ENCODE measurements at regions not wholly inside any gene's neighbourhood (a gene's known extent, or its start where the extent isn't known, plus 50 kb on each side); places are given as distances from the start of the nearest gene placed in this dataset.

GRCh38 chr15:98025237-98025636 lies 64.7 kb downstream of the ARRDC4 start:
- DNase-seq (no peak), ATAC-seq (peak; percentile 51)
- no peaks in the 10 kb centered on the region for H3K27me3 ChIP-seq
- no peaks in the 10 kb centered on the region for H3K36me3 ChIP-seq
- intact Hi-C loops (cut with DNase I): no loop called here
- H3K4me1 ChIP-seq: no peaks in the 10 kb centered on the region
- H3K27ac ChIP-seq: no peak overlapping the region
- no peaks in the 10 kb centered on the region for H3K9me3 ChIP-seq
- no peak overlapping the region for H3K4me3 ChIP-seq
- TF ChIP-seq, protein P1, sequence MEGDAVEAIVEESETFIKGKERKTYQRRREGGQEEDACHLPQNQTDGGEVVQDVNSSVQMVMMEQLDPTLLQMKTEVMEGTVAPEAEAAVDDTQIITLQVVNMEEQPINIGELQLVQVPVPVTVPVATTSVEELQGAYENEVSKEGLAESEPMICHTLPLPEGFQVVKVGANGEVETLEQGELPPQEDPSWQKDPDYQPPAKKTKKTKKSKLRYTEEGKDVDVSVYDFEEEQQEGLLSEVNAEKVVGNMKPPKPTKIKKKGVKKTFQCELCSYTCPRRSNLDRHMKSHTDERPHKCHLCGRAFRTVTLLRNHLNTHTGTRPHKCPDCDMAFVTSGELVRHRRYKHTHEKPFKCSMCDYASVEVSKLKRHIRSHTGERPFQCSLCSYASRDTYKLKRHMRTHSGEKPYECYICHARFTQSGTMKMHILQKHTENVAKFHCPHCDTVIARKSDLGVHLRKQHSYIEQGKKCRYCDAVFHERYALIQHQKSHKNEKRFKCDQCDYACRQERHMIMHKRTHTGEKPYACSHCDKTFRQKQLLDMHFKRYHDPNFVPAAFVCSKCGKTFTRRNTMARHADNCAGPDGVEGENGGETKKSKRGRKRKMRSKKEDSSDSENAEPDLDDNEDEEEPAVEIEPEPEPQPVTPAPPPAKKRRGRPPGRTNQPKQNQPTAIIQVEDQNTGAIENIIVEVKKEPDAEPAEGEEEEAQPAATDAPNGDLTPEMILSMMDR (IDR thresholded peaks at IDR 0.05): no peak

- intact Hi-C loops (cut with DNase I): no loop called here
- DNase-seq: no peak
These were observed 74.2 kb downstream of the ARRDC4 start for GRCh38 chr15:98034731-98035130.

GRCh38 chr15:98035134-98035533 lies 74.6 kb downstream of the ARRDC4 start:
- Histone ChIP-seq H3K36me3 (no peaks in the 10 kb centered on the region), H3K4me1 (no peaks in the 10 kb centered on the region), H3K27me3 (no peaks in the 10 kb centered on the region), H3K27ac (no peak overlapping the region), H3K9me3 (no peaks in the 10 kb centered on the region), H3K4me3 (no peak overlapping the region)
- DNase-seq (no peak), ATAC-seq (no peak)
- TF ChIP-seq, protein P1 (IDR thresholded peaks at IDR 0.05): no peak
- intact Hi-C loops (cut with DNase I): no loop called here

More at GRCh38 chr15:98034731-98035130, 74.2 kb downstream of the ARRDC4 start:
- Histone ChIP-seq H3K27me3 (no peaks in the 10 kb centered on the region), H3K27ac (no peak overlapping the region), H3K9me3 (no peaks in the 10 kb centered on the region), H3K36me3 (no peaks in the 10 kb centered on the region), H3K4me3 (no peak overlapping the region), H3K4me1 (no peaks in the 10 kb centered on the region)
- no peak for ATAC-seq
- TF ChIP-seq, protein P1 (IDR thresholded peaks at IDR 0.05): no peak

- H3K4me3 ChIP-seq: no peak overlapping the region
- intact Hi-C loops (cut with DNase I): no loop called here
- H3K27me3 ChIP-seq: no peaks in the 10 kb centered on the region
- TF ChIP-seq, protein P1 (IDR thresholded peaks at IDR 0.05): no peak
- ATAC-seq (no peak), DNase-seq (no peak)
- H3K4me1 ChIP-seq: no peaks in the 10 kb centered on the region
- H3K36me3 ChIP-seq: no peaks in the 10 kb centered on the region
- no peaks in the 10 kb centered on the region for H3K9me3 ChIP-seq
- no peak overlapping the region for H3K27ac ChIP-seq
These were observed 75.1 kb downstream of the ARRDC4 start for GRCh38 chr15:98035577-98036010.

DNA sequence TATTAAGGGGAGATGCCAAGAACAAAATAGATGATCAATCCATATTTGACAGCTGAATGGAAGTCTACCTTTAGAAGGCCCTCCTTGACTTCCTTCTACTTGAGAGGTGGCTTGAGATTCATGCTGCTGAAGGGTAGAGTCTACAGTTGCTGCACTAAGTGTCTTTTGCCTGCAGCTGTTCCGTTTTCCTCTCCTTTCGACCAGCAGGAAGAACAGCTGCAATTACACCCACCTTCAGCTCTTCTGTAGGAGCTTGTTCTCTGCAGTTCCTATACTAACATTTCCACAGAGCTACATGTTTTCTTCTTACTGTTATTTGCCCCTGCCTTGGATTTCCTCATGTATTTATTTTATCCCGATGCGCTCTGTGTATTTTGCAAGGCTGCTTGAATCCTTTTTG lies 79.1 kb downstream of the ARRDC4 start:
- no peak for DNase-seq
- Histone ChIP-seq H3K9me3 (no peaks in the 10 kb centered on the region), H3K27ac (no peak overlapping the region), H3K4me3 (no peak overlapping the region), H3K4me1 (no peaks in the 10 kb centered on the region), H3K27me3 (no peaks in the 10 kb centered on the region), H3K36me3 (no peaks in the 10 kb centered on the region)
- ATAC-seq: no peak
- TF ChIP-seq, protein P1 (IDR thresholded peaks at IDR 0.05): no peak
- intact Hi-C loops (cut with DNase I): no loop called here

DNA sequence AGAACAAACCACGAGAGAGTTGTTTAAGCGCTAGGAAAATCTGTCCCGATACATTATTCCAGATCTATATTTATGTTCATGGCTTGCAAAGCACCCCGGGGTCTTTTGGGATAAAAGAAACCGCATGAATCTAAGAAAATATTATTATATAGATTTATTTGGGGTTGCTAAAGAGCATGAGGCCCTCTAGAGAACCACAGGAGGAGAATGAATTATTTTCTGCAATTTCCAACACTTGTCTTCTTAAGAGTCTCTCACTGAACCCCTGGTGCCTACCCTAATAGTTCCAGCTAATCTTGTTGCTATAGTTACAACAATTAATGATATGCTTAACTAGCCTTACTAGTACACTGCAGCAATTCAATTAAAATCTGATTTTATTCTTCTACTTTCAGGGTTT lies 79.6 kb downstream of the ARRDC4 start:
- H3K9me3 ChIP-seq: no peaks in the 10 kb centered on the region
- intact Hi-C loops (cut with DNase I): no loop called here
- no peak overlapping the region for H3K4me3 ChIP-seq
- no peaks in the 10 kb centered on the region for H3K27me3 ChIP-seq
- no peaks in the 10 kb centered on the region for H3K4me1 ChIP-seq
- TF ChIP-seq, protein P1 (IDR thresholded peaks at IDR 0.05): no peak
- DNase-seq (no peak), ATAC-seq (no peak)
- no peaks in the 10 kb centered on the region for H3K36me3 ChIP-seq
- H3K27ac ChIP-seq: no peak overlapping the region
